ENCODE measurements at regions not wholly inside any gene's neighbourhood (a gene's known extent, or its start where the extent isn't known, plus 50 kb on each side); places are given as distances from the start of the nearest gene placed in this dataset.

DNA sequence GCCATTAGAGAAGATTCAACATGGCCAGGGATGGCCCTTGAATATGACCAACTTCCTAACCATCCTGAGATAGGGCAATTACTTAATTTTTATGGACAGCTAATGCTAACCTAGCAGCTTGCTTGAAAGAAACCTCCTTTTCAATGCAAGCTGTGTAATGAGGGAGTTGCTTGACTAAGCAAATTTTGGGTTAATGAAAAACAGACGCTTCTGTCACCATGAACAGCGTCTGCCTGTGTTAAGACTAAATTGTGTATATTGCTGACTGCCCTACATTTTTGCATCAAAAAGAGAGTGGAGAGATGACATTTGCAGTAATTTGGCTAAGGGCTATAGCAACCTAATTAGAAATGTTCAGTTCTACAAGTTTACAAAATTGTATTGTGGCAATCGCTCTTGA lies 319.2 kb upstream of the LRATD1 start:
- Histone ChIP-seq H3K27me3 (ENCODE audit: control insufficient read depth, insufficient read depth, low read length) (no peaks in the 10 kb centered on the region), H3K27ac (no peak overlapping the region)

DNA sequence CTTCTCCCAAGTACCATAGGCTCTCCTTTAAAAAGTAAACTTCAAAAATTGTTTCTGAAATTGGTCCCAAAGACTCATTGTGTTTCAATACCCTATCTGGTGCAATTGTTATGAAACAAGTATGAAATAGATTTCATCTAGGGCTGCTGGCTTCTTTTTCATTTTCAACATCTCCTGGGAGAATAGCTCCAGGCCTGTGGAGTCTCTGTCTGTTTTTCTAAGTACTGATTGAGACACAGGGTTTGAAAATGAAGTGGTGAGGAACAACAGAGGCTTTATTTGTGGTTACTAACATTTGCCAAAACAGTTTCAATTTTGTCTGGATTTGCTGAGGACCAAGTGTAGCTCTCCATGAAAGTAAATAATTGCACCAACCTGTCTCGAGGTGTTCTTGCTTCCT lies 315.9 kb upstream of the LRATD1 start:
- no peaks in the 10 kb centered on the region for H3K79me2 ChIP-seq
- no peaks in the 10 kb centered on the region for H3K4me1 ChIP-seq
- no peak overlapping the region for H2AFZ ChIP-seq
- no peaks in the 10 kb centered on the region for H3K9me3 ChIP-seq (ENCODE audit: control insufficient read depth, low read length)
- no peaks in the 10 kb centered on the region for H3K27me3 ChIP-seq (ENCODE audit: control insufficient read depth, insufficient read depth, low read length)
- TF ChIP-seq, protein P1, sequence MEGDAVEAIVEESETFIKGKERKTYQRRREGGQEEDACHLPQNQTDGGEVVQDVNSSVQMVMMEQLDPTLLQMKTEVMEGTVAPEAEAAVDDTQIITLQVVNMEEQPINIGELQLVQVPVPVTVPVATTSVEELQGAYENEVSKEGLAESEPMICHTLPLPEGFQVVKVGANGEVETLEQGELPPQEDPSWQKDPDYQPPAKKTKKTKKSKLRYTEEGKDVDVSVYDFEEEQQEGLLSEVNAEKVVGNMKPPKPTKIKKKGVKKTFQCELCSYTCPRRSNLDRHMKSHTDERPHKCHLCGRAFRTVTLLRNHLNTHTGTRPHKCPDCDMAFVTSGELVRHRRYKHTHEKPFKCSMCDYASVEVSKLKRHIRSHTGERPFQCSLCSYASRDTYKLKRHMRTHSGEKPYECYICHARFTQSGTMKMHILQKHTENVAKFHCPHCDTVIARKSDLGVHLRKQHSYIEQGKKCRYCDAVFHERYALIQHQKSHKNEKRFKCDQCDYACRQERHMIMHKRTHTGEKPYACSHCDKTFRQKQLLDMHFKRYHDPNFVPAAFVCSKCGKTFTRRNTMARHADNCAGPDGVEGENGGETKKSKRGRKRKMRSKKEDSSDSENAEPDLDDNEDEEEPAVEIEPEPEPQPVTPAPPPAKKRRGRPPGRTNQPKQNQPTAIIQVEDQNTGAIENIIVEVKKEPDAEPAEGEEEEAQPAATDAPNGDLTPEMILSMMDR (IDR thresholded peaks at IDR 0.05) = no peak
- no peak overlapping the region for H3K27ac ChIP-seq
- H3K9ac ChIP-seq = no peak overlapping the region
- no peak overlapping the region for H3K4me2 ChIP-seq (ENCODE audit: low read length)
- H3K4me3 ChIP-seq (ENCODE audit: low read depth, low read length) = no peak overlapping the region
- H3K36me3 ChIP-seq (ENCODE audit: control insufficient read depth, insufficient read depth, low read length) = no peaks in the 10 kb centered on the region

More for the DNA sequence above, 319.2 kb upstream of the LRATD1 start:
- no peaks in the 10 kb centered on the region for H3K4me1 ChIP-seq
- H3K9ac ChIP-seq = no peak overlapping the region
- no peak overlapping the region for H2AFZ ChIP-seq
- TF ChIP-seq, protein P1 (IDR thresholded peaks at IDR 0.05) = no peak
- no peaks in the 10 kb centered on the region for H3K36me3 ChIP-seq (ENCODE audit: control insufficient read depth, insufficient read depth, low read length)
- no peaks in the 10 kb centered on the region for H3K9me3 ChIP-seq (ENCODE audit: control insufficient read depth, low read length)
- no peak overlapping the region for H3K4me3 ChIP-seq (ENCODE audit: low read depth, low read length)
- no peaks in the 10 kb centered on the region for H3K79me2 ChIP-seq
- H3K4me2 ChIP-seq (ENCODE audit: low read length) = no peak overlapping the region

DNA sequence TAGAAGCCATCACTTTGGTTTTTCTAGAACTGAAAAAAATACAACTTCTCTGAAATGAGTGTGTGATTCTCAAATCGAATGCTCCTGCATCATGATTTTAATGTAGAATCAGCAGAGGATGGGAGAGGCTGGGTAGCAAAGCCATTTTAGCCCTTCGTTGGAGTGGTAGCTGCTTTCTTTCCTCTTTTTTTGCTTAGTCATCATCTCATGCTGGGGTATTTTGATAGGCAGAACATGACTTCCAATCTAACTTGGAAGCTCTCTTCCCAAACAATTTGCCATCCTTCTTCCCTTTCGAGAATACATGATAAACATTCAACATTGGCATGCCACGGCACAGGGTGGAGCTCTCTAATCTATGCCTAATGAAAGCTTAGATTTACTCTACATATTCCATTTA lies 311.2 kb upstream of the LRATD1 start:
- Histone ChIP-seq H3K27me3 (ENCODE audit: control insufficient read depth, insufficient read depth, low read length) (no peaks in the 10 kb centered on the region), H3K4me2 (ENCODE audit: low read length) (no peak overlapping the region), H3K9ac (no peak overlapping the region), H2AFZ (no peak overlapping the region), H3K4me3 (ENCODE audit: low read depth, low read length) (no peak overlapping the region), H3K9me3 (ENCODE audit: control insufficient read depth, low read length) (no peaks in the 10 kb centered on the region), H3K27ac (no peak overlapping the region), H3K79me2 (no peaks in the 10 kb centered on the region), H3K4me1 (no peaks in the 10 kb centered on the region), H3K36me3 (ENCODE audit: control insufficient read depth, insufficient read depth, low read length) (no peaks in the 10 kb centered on the region)
- TF ChIP-seq, protein P1 (IDR thresholded peaks at IDR 0.05) = no peak

DNA sequence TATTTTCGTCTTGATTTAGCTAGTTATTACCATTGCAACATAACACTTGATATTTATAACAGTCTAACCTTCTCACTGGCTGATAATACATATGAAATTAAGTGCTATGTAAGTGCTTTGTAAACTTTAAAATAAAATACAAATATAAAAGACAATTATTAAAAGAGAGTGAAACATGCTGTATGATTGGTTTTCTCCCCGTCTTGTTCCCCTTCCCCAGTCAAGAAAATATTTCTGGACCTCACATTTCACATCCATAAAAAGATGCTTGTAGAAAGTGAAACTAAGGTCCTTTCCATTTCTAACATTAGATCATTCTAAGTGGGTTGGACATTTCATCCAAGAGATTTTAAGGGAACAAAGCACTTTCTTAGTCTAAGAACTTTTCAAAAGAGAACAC lies 310.2 kb upstream of the LRATD1 start:
- TF ChIP-seq, protein P1 (IDR thresholded peaks at IDR 0.05) = no peak
- no peak overlapping the region for H3K9ac ChIP-seq

DNA sequence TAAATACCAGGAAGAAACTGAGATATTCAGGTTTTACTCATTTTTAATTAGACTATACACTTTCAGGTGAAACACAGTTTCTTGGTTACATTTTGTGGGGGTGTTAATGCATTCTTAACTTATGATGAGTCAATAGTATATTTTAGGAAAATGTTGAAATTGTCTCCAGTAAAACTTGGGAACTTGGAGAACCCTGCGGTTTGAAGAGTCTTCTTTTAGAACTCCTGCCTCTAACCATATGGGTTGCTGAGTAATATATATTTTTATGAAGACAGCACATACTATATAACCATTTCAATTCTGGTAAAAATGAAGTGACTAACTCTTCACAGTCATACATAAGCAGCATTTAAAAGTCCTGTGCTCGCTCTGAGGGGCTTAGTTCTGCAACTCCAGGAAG lies 308.2 kb upstream of the LRATD1 start:
- no peak overlapping the region for H2AFZ ChIP-seq
- no peaks in the 10 kb centered on the region for H3K79me2 ChIP-seq
- no peak overlapping the region for H3K9ac ChIP-seq
- no peaks in the 10 kb centered on the region for H3K4me1 ChIP-seq
- H3K36me3 ChIP-seq (ENCODE audit: control insufficient read depth, insufficient read depth, low read length) = no peaks in the 10 kb centered on the region
- H3K4me3 ChIP-seq (ENCODE audit: low read depth, low read length) = no peak overlapping the region
- H3K9me3 ChIP-seq (ENCODE audit: control insufficient read depth, low read length) = no peaks in the 10 kb centered on the region
- TF ChIP-seq, protein P1 (IDR thresholded peaks at IDR 0.05) = no peak
- no peaks in the 10 kb centered on the region for H3K27me3 ChIP-seq (ENCODE audit: control insufficient read depth, insufficient read depth, low read length)
- H3K4me2 ChIP-seq (ENCODE audit: low read length) = no peak overlapping the region
- H3K27ac ChIP-seq = no peak overlapping the region

More for the DNA sequence above, 310.2 kb upstream of the LRATD1 start:
- Histone ChIP-seq H3K9me3 (ENCODE audit: control insufficient read depth, low read length) (no peaks in the 10 kb centered on the region), H3K27ac (no peak overlapping the region), H2AFZ (no peak overlapping the region), H3K79me2 (no peaks in the 10 kb centered on the region), H3K4me1 (no peaks in the 10 kb centered on the region), H3K4me3 (ENCODE audit: low read depth, low read length) (no peak overlapping the region), H3K4me2 (ENCODE audit: low read length) (no peak overlapping the region), H3K27me3 (ENCODE audit: control insufficient read depth, insufficient read depth, low read length) (no peaks in the 10 kb centered on the region), H3K36me3 (ENCODE audit: control insufficient read depth, insufficient read depth, low read length) (no peaks in the 10 kb centered on the region)

All from parathyroid adenoma (tissue), 2 donors.